ENCODE measurements at regions not wholly inside any gene's neighbourhood (a gene's known extent, or its start where the extent isn't known, plus 50 kb on each side); places are given as distances from the start of the nearest gene placed in this dataset.

DNA sequence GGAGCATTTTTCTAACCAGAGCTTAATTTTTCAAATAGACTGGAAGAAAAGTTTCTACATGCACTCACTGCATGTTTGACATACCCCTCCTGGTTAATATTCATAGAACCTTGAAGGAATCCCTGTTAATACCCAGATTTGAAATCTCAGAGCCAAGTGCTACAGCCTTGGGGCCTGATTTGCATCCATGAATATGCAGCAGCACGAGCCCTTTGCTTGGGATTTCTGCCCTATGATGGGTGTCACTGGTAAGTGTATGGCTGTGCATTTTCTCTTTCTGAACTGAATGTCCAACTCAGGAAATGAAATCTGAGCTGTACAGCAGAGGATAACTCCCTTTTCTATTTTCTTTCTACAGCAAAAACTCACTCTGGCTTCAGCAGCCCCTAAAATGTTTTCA lies 1157.5 kb downstream of the XPNPEP1 start:
- no peak for DNase-seq

DNA sequence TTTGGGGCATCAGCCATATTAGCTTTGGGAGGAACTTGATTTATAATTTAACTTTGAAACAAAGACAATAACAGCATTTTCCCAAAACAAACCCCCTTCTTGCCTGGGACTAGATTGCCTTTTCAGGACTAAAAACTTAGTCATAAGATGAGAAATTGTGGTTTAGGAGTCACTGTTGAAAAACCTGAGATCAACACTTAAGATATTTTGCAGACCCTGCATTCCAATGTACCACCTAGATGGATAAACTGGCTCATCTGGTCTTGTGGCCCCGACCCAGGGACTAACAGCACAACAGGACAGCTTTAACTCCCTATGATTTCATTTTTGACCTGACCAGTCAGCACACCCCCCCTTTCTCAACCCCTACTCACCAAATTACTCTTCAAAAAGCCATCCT lies 1165.4 kb downstream of the XPNPEP1 start:
- DNase-seq: peak; percentile 54

DNA sequence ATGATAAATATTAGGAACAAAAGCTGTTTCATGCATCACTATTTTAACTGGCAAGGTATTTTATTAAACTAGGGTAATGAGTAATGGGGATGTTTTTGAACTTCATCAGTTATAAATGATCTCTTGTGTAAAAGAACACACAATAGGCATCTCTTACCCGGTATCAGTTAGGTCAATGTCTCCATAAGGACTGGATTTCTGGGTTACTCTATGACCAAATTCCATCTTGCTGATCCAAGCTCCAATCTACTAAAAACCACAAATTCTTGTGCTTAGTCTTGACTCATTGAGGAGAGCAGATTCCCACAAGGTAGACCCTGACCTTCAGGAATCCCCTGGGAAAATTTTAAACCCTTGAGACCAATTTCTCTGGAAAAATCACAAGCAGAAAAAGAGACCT lies 1167.7 kb downstream of the XPNPEP1 start:
- DNase-seq: peak; percentile 77

DNA sequence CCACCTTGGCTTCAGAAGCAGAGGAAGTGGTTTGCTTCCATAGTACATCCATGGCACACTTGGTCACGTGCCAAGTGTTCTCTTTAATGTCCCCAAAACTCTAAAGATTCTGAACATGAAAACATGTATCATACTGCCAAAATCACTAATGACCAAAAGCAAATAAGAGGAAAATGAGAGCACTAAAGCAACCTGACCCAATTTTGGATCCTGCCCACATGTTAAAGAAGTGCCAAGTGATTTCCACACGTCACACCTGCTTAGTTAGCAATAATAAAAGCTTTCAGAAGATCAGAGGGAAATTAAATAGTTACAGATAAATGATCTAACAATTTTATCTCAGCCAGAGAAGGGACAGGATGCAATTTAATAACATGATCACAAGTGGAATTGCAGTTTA lies 1170.0 kb downstream of the XPNPEP1 start:
- DNase-seq: no peak

DNA sequence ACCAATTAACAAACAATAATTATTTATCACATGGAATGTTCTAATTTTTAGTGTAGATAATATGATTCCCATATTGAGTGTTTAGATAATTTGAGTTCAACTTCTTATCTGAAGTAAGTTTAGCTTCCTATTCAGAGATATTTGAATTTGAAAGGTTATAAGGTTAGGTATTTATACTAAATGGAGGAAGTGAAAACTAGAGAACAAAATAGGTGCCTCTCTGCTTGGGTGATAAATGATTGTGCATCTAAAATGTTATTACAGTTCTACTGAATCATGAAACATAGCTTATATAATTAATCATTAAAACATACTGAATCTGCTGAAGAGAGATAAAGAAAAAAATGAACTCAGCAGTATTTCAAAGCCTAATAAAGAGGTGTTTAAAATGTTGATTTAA lies 1174.3 kb downstream of the XPNPEP1 start:
- no peak for DNase-seq

DNA sequence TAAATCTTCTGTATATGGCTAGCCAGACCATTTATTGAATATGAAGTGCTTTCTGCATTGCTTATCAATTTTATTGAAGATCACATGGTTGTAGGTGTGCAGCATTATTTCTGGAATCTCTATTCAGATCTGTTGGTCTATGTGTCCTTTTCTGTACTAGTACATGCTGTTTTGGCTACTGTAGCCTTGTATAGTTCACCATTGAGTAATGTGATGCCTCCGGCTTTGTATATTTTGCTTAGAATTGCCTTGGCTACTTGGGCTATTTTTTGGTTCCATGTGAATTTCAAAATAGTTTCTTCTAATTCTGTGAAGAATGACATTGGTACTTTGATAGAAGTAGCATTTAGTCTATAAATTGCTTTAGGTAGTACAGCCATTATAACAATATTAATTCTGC lies 1187.2 kb downstream of the XPNPEP1 start:
- peak; percentile 12 for DNase-seq

DNA sequence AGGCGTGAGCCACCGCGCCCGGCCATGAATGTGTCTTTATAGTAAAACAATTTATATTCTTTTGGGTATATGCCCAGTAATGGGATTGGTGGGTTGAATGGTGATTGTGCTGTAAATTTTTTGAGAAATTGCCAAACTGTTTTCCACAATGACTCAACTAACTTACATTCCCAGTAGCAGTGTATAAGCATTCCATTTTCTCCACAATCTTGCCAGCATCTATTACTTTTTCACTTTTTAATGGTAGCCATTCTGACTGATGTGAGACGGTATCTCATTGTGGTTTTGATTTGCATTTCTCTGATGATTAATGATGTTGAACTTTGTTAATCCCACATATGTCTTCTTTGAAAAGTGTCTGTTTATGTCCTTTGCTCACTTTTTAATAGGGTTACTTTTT lies 1187.9 kb downstream of the XPNPEP1 start:
- DNase-seq: peak; percentile 98

DNA sequence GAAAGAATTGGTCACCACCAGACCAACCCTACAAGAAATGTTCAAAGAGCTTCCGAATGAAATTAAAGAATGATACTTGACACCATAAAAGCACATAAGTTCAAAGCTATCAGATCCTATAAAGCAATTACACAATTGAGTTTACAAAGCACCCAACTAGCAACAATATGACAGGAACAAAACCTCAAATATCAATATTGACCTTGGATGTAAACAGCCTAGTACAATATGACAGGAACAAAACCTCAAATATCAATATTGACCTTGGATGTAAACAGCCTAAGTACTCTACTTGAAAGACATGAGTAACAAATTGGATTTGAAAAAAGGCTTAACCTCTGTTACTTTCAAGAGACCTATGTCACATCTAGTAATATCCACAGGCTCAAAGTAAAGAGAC lies 1201.4 kb downstream of the XPNPEP1 start:
- no peak for DNase-seq

DNA sequence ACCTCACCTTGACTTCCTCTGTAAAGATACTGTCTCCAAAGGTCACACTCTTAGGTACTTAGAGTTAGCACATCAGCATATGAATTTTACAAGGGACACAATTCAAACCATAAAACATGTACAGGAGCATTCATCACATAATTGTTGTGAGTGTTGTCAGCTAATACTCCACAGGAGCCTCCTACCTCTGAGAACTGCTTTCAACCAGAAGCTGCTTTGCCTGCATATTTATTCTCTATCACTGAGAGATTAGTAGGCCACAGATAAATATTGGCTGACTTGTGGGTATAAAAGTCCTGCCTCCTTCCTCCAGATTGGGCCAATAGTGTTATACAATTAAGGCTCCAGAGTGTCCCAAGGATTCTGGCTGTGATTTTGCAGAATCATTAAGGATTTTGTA lies 1207.0 kb downstream of the XPNPEP1 start:
- DNase-seq: no peak

DNA sequence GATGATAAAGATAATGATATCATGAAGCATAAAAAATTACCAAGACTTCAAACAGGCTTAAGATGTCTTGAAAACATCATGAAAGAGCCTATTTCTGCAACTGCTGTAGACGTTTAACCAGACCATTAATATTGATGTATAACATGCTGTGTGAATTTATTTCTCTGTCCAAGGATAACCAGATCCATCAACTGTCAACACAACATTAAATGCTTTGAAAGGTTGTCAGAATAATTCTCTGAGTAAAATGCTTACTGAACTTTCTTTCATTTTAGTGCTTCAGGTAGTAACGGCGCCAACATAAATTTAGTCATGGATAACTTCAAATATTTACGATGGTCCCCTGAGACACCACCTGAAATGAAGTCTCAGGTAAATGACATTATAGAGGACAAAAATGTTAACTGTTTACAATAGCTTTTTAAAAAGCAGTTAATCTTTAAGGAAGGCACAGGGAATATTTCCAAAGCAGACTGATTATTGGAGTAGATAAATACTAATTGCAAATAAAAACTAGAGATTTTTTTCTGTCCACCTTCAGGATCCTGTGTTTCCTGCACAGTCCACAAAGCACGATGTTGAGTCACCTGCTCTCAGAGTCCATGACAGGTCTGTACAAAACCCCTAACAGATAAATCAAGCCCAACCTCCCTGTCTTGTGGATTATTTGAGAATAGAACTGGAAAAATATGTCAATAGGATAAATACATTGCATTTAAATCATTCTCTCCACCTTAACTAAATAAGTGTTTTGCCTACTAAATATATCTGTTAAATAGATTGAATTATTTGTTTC lies 1213.2 kb downstream of the XPNPEP1 start:
- no peak for DNase-seq

DNA sequence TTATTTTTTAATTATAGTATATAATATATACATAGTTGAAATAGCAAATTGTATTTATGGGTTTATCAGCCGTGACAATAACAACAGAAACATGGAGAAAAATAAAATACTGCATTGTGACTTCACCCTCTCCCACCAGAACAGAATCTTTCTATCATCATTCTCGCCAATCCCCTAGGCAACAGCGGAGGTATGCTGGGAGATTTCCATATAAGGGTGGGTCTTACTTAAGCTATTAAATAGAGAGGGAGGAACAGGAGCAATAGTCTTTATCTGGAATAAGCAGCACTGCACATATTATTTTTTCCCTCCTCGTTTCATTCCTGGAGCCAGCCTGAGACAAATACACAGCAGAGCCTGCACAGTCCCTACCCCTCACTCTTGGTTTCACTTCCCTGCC lies 1214.9 kb downstream of the XPNPEP1 start:
- DNase-seq: no peak

DNA sequence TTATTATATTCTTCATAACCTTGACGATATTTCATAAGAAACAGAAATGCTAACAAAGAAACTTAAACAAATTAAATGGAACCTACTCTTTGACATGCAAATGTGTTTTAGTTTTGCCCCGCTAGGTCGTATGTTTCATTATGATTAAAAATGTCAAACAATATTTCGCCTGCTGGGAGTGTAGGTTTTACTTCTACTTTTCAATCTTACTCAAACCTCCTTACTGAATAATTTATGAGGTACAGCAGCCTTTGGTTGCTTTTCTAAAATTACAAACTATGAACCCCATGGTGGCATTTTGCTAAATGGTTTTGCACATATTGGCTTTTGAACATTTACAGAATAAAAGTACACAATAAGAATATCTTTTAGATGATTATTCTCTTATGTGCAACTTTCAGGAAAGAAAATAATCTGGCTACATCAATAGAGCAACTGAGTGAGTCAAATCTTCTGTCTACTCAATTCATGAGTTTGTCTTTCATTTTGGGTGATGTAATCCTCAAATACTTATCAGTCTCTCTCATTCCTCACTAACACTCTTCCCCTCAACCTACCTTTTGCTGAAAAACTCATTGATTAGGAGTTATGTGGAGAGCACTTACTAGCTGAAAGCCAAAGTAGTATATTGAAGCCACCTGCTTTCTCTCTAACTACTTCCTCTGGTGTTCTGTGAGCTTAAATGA lies 1226.4 kb downstream of the XPNPEP1 start:
- no peak for DNase-seq

DNA sequence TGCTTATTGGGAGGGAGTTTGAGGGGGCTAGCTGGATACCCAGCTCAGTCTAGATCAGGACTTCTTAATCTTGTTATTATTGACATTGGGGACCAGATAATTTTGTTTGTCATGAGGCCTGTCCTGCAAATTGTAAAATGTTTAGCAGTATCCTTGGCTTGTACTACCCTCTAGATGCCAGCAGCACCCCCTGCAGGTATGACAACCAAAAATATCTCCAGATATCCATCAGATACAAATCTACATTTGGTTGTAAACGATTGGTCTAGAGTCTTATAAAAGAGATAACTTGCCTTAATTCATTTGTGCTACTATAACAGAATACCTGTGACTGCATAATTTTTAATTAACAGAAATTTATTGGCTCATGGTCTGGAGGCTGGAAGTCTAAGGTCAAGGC lies 1232.2 kb downstream of the XPNPEP1 start:
- DNase-seq: no peak

DNA sequence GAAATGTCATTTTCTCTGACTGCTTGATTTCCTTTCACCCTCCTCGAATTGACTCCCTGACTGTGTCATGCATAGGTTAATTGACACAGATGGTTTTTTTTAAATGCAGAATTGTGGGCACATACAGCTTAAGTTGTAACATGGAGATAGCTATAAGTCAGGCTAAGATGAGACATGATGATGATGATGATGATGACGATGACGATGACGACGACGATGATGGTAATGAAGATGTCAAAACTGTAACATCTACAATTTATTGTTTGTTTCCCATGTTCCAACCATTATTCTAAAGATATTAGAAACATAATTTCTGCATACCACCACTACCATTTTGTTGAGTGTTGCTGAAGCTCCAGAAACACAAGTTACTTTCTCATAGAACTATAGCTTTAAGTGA lies 1232.8 kb downstream of the XPNPEP1 start:
- DNase-seq: no peak

DNA sequence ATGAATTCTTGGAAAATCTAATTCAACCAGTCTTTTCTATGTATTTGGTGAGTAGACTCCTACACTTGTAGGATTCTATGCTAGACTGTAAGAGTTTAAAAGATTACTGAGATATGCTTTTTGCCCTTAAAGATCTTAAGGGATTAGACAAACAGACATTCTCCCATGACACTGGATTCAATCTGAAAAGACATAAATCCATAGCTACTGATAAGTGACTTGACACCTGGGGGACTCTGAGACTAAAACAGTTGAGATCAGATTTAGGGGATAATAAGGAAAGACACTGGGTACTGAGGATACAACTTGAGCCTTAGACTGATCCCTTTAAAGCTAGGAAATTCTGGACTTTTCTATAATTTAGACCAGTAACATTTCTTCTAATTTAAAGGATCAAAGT lies 1233.4 kb downstream of the XPNPEP1 start:
- DNase-seq: no peak

DNA sequence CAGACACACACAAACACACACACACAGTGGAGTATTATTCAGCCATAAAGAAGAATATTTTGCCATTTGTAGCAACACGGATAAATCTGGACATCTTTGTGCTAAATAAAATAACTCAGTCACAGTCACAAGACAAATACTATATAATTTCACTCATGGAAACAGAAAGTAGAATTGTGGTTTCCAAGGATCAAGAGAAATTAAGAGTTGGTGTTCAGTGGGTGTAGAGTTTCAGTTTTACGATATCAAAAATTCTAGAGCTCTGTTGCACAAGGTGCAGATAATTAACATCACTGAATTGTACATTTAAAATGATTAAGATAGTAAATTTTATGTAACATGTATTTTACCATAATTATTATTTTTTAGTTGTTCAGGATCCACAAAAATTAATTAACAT lies 1235.0 kb downstream of the XPNPEP1 start:
- DNase-seq: no peak

DNA sequence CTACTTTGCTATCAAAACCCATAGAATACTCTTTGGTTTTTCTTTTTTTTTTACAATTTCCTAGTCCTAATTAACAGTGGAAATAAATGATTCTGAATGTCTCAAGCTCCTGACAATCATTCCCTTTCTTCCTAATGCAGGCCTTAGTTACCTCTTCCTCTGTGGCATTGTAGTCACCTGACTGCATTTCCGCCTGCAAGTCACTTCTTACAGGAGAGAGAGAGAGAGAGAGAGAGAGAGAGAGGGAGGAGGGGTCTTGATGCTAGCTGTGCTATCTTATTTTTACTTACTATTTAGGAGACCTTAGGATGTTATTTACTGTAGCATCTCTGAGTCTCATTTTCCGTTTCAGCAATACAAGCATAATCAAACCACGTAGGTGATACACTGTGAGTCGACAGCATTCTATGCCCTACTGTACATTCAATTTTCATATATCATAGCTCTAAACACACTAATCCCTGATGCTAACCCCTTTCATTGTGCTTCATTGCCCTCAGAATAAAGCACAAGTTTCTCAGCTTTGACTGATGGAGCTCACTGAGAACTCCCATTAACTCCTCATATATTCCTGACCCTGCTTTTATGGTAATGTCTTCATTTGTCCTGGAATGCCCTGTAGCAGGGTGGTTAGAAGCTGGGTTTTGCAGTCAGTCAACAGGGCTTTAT lies 1237.3 kb downstream of the XPNPEP1 start:
- no peak for DNase-seq

DNA sequence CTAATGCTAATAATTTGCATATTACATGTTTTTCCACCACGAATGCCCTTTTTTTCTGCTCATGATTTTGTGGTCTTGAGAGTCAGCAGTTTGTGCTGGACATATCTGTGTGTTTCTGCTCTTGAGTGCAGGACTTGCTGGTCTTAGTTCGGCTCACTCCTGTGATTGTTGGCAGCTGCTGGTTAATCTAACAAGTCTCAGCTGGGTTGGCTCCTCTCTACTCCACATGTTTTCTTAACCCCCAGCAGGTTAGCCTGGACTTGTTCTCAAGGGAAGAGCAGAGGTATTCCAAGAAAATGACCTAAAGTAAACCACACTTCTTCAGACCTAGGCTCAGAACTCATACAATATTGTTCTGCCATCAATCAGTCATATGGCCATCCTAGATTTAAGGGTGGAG lies 1238.9 kb downstream of the XPNPEP1 start:
- DNase-seq: peak; percentile 69

DNA sequence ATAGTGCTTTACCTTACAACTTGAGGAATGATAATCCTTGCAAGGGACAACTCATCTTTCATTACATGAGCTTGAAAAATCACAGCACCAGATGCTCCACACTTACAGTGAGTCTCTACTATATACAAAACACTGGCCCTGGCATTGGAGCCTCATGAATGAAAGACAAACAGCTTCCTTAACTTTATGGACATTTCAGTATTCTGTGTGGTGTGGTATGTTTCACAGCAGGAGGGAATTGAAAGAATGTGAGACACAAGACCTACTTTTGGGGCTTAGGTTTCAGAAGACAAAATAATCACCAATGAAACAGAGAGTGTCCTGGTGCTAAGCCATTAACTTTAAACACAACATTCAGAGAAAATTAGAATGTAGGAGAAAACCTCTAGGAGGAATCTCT lies 1249.6 kb downstream of the XPNPEP1 start:
- peak; percentile 63 for DNase-seq

DNA sequence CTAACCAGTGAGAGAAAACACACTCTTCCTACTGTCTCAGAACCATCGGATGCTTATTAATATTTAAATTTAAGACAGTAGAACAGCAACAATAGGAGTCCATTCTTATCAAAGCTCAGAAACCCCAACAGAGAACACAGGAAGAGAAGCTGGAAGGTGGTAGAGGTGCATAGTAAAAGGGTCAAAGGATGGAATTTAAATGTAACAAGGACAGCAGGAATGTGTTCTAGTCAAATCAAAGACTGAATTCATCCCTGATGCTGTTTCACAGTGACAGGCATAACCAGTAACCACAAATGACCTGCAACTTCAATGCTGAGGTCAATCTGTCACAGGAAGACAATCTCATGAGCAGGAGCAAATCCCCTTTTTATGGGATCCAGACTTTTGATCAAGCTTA lies 1259.7 kb downstream of the XPNPEP1 start:
- DNase-seq: no peak

DNA sequence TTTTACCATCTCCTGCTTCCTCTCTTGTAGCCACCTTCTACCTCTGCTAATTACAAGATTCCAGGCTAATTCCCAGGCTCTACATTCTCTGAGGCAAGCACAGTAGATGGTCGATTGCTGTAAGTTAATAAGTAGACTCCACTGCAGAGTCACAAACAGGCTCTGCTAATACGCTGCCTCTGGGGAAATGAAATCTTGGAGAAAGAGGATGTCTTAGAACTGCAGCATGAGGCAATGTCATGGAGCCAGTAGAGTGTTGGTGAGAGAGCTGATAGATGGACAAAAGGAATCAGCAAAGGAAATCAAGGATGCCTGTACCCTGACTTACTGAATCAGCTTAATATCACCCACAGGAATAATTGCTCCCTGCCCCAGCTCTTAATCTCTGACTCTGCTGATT lies 1260.3 kb downstream of the XPNPEP1 start:
- DNase-seq: no peak

DNA sequence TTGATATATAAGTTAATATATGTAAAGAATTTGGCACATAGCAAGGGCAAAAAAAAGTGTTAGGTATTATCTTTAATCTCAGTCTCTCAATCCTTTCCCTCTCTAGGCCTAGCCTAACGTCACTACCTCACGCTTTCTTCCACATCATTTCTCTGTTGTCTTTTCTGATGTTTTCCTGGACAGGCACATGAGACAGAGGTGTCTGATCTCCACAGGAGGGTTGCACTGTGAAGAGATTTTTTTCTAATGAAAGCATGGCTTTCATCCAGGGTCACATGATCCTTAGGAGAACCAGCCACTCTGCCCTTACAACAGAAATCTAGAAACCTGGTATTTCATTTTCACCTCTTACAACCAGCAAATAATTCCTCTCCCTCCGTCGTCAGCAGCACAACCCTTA lies 1268.3 kb downstream of the XPNPEP1 start:
- no peak for DNase-seq

DNA sequence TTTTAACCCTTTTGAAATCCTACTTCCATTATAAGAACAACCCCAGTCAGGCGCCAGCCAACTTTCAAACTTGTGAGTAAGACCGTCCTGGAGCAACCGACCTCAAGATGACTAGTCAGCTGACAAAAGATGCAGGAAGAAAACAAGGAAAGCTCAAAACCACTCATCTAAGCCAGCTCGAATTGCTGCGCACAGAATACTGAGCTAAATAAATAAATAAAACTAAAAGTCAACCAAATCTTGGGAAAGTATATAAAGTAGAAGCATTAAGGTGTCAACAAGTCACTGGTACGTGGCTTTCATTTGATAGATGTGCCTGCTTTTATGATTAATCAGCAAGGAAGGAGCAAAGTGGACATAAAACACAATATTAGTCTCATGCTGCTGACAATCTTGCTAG lies 1269.8 kb downstream of the XPNPEP1 start:
- peak; percentile 73 for DNase-seq

DNA sequence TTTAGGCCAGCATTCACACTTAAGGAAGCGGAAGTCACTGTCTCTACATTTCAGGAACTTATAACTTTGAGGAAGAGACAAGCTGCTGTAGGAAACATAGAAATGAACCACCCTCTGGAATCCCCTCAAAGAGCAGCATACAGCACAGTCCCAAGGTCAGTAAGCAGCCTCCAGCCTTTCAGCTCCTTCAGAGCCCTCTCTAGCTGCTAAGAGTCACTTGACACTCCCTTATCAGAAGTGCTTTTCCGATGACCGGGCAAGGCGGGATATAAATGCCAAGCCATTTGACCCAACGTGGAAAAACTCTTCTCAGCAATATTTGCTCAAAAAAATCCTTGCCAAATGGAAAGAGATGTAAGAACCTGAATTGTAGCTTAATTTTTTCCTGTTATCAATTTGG lies 1284.3 kb downstream of the XPNPEP1 start:
- DNase-seq: no peak
